Right kidney (tissue), 1 donor: ENCODE measurements at regions not wholly inside any gene's neighbourhood (a gene's known extent, or its start where the extent isn't known, plus 50 kb on each side); places are given as distances from the start of the nearest gene placed in this dataset.

Source experiments
- DNase-seq: peaks from one replicate; pipeline ENCODE4 v3.0.0-alpha.2; 2016

DNA sequence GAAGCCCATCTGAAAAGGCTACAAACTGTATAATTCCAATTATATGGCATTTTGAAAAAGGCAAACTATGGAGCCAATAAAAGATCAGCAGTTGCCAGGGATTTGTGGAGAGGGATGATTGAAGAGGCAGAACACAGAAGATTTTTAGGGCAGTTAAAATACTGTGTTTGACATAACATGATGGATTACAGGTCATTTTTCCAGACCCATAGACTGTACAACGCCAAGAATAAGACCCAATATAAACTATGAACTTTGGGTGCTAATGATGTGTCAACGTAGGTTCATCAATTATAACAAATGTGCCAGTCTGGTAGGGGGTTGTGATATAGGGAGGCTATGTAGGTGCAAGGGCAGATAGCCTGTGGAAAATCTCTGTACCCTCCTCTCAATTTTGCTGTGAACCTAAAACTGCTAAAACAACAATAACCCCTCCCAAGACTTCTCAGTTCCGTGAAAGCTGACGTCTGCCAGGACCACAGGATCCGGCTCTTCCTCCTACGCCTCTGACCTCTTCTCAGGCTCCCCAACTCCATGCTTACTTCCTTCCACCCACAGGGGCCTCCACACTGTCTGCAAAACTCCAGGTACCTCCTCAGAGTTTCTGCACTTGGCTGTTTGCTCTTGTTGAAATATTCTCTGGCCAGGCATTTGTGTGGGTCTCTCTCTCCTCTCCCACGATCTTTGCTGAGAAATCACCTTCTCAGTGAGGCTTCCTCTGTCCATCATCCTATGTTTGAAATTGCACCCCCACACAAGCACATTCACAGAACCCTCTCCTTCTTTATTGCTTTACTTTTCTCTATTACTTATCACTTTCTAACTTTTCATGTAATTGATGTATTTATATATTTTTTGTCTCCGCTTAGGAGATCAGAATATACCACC lies 131.4 kb downstream of the BBS10 start:
- DNase-seq = no peak

- DNase-seq = no peak
Observed at GRCh38 chr12:76208129-76208528, 123.6 kb upstream of the NAP1L1 start.

- DNase-seq = no peak
Observed at GRCh38 chr12:76206677-76207072, 122.2 kb upstream of the NAP1L1 start.

GRCh38 chr12:76206039-76206676 lies 121.7 kb upstream of the NAP1L1 start:
- DNase-seq = no peak

GRCh38 chr12:76202621-76203020 lies 118.1 kb upstream of the NAP1L1 start:
- no peak for DNase-seq

DNA sequence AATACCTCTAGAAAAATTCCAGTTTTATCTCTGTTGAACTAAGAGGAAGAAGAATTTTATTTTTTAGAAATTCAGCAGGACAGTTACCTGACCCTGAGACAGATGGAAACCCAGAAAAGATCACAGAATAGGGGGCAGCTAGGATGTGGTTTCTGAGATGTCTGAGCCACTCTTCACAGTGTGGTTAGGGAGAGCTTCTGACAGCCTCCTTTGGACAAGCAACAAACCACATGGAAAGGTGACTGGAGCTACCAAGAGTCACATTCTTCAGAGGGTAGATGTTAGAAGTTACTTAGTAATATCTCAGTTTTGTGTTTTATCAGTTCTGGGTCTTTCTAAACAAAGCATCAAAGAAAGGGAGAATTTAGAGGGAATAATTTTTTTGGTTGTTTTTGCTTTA lies 117.3 kb upstream of the NAP1L1 start:
- no peak for DNase-seq

DNA sequence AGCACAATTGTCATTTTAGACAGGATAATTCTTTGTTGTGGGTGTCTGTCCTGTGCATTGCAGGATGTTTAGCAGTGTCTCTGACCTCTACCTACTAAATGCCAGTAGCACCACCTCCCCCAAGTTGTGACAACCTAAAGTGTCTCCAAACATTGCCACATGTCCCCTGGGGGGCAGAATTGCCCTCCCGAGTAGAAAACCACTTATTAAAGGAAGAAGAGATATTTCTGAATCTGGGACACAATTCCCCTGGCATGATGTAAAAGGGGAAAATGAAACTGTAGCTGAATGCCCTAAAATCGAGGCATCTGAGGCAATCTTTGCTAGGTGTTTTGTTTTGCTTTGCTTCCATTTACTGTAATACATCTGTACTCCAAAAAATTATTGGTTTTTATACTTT lies 116.8 kb upstream of the NAP1L1 start:
- no peak for DNase-seq

DNA sequence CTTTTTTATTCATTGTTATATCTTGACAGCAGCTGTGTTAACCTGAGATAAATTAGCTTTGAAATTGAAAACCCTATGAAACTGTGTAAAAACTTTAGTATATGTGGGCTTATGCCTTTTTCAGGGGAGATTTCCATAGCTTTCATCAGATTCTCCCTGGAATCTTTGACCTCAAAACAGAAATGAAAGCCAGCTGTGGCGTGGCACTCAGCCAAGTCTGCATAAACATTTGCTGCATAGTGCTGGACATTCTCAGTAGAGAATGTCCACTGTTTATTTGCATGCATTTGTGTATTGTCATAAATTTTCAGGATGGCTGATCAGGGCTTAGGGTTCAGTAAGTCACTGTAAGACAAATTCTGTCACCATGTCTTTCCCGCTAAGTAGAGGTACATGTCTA lies 115.3 kb upstream of the NAP1L1 start:
- DNase-seq = no peak

DNA sequence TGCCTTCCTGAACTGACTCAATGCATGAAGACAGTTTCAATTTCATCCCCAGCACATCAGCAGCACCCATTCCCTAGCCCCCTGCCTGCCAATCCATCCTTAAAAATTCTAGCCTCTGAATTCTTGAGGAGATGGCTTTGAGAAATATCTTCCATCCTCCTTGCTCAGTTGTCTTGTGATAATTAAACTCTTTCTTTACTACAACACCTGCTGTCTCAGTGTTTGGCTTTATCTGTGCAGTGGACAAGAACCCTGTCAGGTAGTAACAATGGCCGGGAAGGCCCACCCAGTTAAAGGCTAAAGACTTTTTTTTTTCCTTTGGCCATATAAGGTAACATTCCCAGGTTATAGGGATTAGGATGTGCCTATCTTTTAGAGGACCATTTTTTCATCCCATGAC lies 114.4 kb upstream of the NAP1L1 start:
- DNase-seq = no peak

DNA sequence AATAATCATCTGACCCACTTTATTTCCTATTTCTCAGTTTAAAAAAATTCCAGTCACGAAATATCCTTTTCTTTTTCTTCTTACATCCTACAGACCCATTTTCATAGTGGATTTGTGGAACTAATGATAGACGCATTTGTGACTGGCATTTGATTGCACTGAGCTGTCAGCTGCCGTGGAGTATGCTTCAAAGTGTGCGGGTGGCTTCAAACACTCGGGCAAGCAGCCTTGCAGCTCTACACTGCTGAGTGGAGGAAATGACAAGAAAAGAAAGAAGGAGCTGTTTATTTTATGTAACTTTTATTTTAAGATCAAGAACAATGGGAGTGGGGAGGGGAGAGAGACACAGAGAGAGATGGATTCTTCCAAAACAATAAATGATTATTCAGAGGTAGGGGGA lies 112.8 kb upstream of the NAP1L1 start:
- no peak for DNase-seq

DNA sequence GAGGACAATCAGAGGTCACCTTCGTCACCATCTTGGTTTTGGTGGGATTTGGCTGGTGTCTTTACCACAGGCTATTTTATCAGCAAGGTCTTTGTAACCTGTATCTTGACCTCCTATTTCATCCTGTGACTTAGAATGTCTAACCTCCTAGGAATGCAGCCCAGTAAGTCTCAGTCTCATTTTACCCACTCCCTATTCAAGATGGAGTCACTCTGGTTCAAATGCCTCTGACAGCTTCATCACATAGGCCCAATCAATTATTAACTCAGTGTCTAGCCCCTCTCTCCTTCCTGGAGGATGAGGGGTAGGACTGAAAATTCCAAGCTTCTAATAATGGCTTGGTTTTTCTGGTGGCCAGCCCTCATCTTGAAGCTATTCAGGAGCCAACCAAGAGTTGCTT lies 111.4 kb upstream of the NAP1L1 start:
- DNase-seq = no peak

GRCh38 chr12:76194724-76195123 lies 110.2 kb upstream of the NAP1L1 start:
- no peak for DNase-seq

DNA sequence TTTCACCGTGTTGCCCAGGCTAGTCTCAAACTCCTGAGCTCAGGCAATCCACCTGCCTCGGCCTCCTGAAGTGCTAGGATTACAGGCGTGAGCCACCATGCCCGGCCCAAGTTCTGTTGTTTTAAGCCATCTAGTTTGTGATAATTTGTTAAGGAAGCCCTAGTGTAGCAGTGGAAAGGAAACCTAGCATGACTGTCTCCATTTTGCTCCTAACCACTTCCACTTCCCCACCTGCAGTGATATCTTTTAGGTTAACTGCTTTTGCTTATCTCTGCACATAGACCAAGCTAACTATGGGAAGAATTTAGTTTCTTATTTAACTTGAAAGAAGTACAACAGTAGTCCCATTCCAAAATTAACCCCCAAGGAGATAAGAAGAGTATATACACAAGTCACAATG lies 109.5 kb upstream of the NAP1L1 start:
- DNase-seq = no peak

GRCh38 chr12:76192416-76192815 lies 107.9 kb upstream of the NAP1L1 start:
- DNase-seq = no peak

GRCh38 chr12:76190299-76190698 lies 105.8 kb upstream of the NAP1L1 start:
- DNase-seq = no peak

DNA sequence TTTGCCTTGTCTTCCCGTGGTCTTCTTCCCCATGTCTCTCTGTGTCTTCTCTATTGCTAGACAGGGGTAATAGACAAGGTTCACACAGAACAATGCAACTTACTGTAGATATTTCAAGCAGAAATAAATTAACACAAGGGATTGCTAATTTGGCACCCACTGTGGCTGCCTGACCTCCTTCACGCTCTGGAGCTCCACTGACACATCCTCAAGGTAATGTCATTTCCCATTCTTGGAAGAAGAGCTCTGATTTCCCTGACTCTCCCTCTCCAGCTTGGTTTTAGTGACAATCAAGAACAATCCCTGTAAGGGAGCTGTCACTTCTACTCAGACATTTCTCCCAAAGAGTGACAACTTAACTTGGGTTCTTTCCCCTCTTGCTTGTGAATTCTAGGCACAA lies 105.4 kb upstream of the NAP1L1 start:
- DNase-seq = no peak

- DNase-seq = no peak
Observed at GRCh38 chr12:76187177-76187576, 102.7 kb upstream of the NAP1L1 start.

DNA sequence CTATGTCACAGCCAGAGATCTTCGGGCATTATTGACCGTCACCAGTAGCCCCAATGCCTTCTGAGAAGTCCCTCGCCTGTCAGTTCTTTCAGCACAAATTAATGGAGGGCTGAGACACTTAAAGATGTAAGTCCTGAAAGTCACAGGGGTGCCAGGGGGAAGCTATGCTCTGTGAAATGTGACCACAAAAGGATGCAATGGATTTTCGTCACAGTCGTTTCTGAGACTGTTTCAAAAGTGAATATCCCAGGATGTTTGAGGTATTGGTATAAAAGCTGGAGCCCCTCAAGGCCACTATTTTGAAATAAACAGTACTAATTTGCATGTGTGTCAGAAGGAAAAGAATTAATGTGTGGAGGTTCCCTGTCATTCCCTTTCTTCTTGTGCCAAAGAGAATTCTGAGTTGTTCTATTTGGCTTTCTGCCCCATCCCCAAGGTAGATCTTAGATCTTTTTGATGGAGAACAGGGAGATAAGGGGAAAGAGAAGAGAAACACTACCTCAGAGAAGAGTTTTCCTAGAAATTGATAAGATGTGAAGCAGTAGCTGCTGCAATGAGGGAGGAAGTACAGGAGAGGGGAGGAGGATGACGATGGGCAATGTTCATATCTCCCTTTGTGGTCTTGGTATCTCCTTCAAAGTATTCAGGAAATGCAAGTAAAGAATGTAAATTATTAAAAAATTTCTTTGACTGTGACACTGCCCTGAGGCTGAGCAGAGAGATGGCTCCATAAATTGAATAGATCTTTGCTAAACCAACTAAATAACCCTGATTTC lies 101.8 kb upstream of the NAP1L1 start:
- DNase-seq = no peak

DNA sequence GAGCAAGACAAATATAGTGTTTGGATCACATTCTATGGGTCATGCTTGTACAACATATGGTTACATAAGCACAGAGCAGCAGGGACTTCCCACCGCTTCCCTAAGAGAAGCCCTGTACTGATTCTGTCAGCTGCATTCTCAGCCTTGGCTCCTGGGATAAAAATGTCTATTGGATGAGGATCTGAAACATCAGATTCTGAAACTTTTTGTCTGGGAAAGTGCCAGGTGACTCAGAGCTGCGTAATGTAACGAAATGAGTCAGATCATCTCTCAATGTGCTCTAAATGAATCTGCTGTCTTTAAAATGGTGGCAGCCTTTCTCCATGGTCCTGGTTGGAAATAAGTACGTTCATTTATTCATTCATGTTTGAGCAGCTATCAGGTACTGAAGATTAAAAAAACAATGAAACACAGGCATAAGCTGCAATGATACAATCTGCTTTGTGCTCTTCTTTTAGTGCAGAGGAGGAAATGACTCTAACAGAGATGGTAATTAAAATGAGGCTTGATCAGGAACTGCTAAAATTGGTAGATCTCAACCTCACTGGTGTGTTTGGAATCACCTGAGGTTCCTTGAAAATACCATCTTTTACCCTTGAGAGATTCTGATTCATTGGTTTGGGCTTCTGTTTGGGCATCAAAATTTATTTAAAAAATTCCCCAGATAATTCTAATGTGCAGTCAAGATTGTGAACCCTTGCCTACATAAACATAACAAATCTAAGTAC lies 99.1 kb upstream of the NAP1L1 start:
- no peak for DNase-seq

DNA sequence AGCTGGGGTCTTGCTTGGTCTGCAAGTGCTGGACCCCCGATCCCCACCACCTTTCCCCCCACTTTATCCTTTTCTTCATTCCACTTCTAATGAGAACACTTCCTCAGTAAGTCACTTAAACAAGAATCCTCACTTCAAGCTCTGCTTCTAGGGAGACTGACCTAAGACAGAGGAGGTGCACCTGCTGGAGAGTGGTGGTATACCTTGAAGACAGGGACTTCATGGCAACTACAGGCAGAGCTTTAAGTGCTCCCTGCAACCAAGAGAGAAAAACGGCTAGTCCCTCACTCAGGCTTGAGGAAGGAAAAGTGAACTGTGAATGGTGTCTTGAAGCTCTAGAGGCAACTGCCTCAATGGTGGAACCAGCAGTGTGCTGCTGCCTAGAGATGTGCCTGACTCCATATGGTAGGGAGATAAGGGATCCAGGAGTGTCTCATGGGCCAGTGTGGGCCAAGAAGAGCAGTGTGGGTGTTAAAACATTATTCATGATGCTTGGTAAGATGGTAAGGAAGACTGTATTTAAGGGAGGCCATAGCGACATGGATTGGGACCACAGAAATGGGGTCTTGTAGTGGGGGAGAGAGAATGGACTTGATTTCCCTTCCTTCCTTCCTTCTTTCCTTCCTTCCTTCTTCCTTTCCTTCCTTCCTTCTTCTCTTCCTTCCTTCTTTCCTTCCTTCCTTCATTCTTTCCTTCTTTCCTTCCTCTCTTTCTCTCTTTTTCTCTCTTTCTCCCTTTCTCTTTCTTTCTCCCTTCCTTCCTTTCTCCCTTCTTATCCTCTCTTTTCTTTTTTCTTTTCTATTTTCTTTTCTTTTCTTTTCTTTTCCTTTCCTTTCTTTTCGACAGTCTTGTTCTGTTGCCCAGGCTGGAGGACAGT lies 96.2 kb upstream of the NAP1L1 start:
- no peak for DNase-seq

- DNase-seq = no peak
Observed at GRCh38 chr12:76178452-76178851, 94.0 kb upstream of the NAP1L1 start.

- no peak for DNase-seq
Observed at GRCh38 chr12:76177821-76178220, 93.3 kb upstream of the NAP1L1 start.
